Adrenal gland (tissue), 5 donors: ENCODE measurements at regions not wholly inside any gene's neighbourhood (a gene's known extent, or its start where the extent isn't known, plus 50 kb on each side); places are given as distances from the start of the nearest gene placed in this dataset.

Experiments used
- CTCF ChIP-seq, 6 experiments: fragments of 450-650 bp in 4 of 6; fragments of 200-600 bp in 2 of 6; sonication (generic) in 1 of 6; IDR thresholded peaks; 1 replicate in 5 of 6; 2 replicates in 1 of 6; pipeline versions ENCODE4 v1.5.1 to v1.8.0; 2016 to 2021; ENCODE audit warnings: antibody characterized with exemption in 6 of 6, mild to moderate bottlenecking in 2 of 6, moderate library complexity in 1 of 6
- POLR2A ChIP-seq, 2 donors: fragments of 450-650 bp; IDR thresholded peaks; one replicate each; pipeline ENCODE4 v1.6.1; 2017; ENCODE audit warnings: antibody characterized with exemption in 2 of 2, mild to moderate bottlenecking in 2 of 2, moderate library complexity in 1 of 2
- donor health status: DM: no; HTN: no; CAD: no.

GRCh38 chr6:47145212-47145611 lies 103.1 kb upstream of the ADGRF1 start:
- TF ChIP-seq CTCF (IDR thresholded peaks at IDR 0.05) (no peak), POLR2A (IDR thresholded peaks at IDR 0.05) (no peak)
